ENCODE measurements at regions not wholly inside any gene's neighbourhood (a gene's known extent, or its start where the extent isn't known, plus 50 kb on each side); places are given as distances from the start of the nearest gene placed in this dataset.

DNA sequence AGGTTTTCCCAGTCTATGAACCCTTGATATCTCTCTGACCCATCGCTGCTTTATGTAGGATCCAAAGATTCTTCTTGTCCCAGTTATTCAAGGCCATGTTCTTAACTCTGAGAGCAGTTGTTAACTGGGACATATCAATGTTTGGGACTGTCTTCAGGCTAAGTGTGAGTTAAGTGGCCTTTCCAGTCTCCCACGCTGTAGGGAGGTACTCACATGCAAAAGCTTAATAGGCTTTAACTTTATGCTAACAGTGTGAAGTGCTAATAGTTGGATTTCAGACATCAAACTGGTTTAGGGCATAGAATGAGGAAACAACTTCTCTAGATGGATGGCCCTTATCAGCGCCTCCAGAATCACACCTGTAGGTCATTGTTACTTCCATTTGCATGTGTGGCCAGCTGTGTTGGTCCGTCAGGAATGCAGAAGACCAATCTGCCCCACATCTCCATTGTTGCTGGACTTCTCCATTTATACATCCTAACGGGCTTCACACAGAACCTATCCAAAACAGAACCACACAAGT lies 104.7 kb upstream of the MBNL2 start:
- Histone ChIP-seq H3K9me3 (no peaks in the 10 kb centered on the region), H3K27ac (peak overlapping the region; percentile 14), H3K36me3 (no peaks in the 10 kb centered on the region), H3K27me3 (no peaks in the 10 kb centered on the region), H3K4me1 (peaks cover 43% of the 10 kb centered on the region), H3K4me3 (no peak overlapping the region)
- TF ChIP-seq CTCF (IDR thresholded peaks at IDR 0.05), result no peak
- no peak for DNase-seq
- peak; percentile 69 for ATAC-seq
- intact Hi-C loops (cut with DNase I), result loop anchor here (10.0 kb wide), 1 partner anchor 227 kb away; no protein-coding TSS in a partner anchor

GRCh38 chr13:97119943-97120342 lies 102.2 kb upstream of the MBNL2 start:
- no peaks in the 10 kb centered on the region for H3K27me3 ChIP-seq
- ATAC-seq, result no peak
- no peak for DNase-seq
- no peak for TF ChIP-seq CTCF (IDR thresholded peaks at IDR 0.05)
- H3K4me1 ChIP-seq, result peaks cover 42% of the 10 kb centered on the region
- H3K27ac ChIP-seq, result no peak overlapping the region
- no peaks in the 10 kb centered on the region for H3K36me3 ChIP-seq
- no peaks in the 10 kb centered on the region for H3K9me3 ChIP-seq
- no peak overlapping the region for H3K4me3 ChIP-seq
- intact Hi-C loops (cut with DNase I), result loop anchor here (10.0 kb wide), 1 partner anchor 225 kb away; no protein-coding TSS in a partner anchor

- no peaks in the 10 kb centered on the region for H3K27me3 ChIP-seq
- intact Hi-C loops (cut with DNase I), result no loop called here
- H3K4me3 ChIP-seq, result no peak overlapping the region
- no peak overlapping the region for H3K27ac ChIP-seq
- H3K9me3 ChIP-seq, result no peaks in the 10 kb centered on the region
- H3K36me3 ChIP-seq, result no peaks in the 10 kb centered on the region
- peaks cover 42% of the 10 kb centered on the region for H3K4me1 ChIP-seq
- TF ChIP-seq CTCF (IDR thresholded peaks at IDR 0.05), result no peak
- DNase-seq (no peak), ATAC-seq (no peak)
These were observed 101.8 kb upstream of the MBNL2 start for GRCh38 chr13:97120346-97120745.

DNA sequence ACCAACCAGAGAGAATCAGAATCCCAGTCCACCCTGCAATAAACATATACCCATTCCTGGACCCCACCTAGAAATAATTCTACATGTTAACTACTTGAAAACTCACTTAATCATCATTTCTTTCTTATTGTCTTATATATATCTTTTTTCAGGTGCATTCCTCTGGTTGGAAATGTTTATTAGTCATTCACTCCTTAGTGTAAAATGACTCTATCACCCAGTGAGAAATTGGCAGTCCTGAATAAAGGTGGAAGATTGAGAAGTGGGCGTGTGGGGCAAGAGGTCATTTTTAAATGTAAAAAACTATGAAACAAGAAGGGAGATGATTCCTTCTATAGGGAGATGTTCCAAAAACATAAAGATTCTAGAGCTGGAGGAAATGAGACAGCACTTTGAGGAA lies 101.2 kb upstream of the MBNL2 start:
- Histone ChIP-seq H3K4me3 (no peak overlapping the region), H3K9me3 (no peaks in the 10 kb centered on the region), H3K36me3 (no peaks in the 10 kb centered on the region), H3K4me1 (peaks cover 42% of the 10 kb centered on the region), H3K27me3 (no peaks in the 10 kb centered on the region), H3K27ac (no peak overlapping the region)
- intact Hi-C loops (cut with DNase I), result no loop called here
- ATAC-seq (no peak), DNase-seq (no peak)
- no peak for TF ChIP-seq CTCF (IDR thresholded peaks at IDR 0.05)

- Histone ChIP-seq H3K36me3 (no peaks in the 10 kb centered on the region), H3K4me3 (no peak overlapping the region), H3K9me3 (no peaks in the 10 kb centered on the region), H3K27ac (no peak overlapping the region), H3K27me3 (no peaks in the 10 kb centered on the region), H3K4me1 (peaks cover 44% of the 10 kb centered on the region)
- DNase-seq (no peak), ATAC-seq (no peak)
- no peak for TF ChIP-seq CTCF (IDR thresholded peaks at IDR 0.05)
- intact Hi-C loops (cut with DNase I), result no loop called here
These were observed 100.2 kb upstream of the MBNL2 start for GRCh38 chr13:97121894-97122293.

All from upper lobe of right lung (tissue), 1 donor.